KOPT-K1 (cell line): ENCODE measurements at regions not wholly inside any gene's neighbourhood (a gene's known extent, or its start where the extent isn't known, plus 50 kb on each side); places are given as distances from the start of the nearest gene placed in this dataset.

Experiments used
- H3K27ac ChIP-seq: fragments of 200-600 bp; sonication (generic); 2 replicates; pipeline ENCODE4 v1.5.1; 2016; ENCODE audit warnings: antibody characterized with exemption, mild to moderate bottlenecking, low read depth, low read length; ENCODE audit not compliant: poor library complexity, severe bottlenecking
- H3K36me3 ChIP-seq: fragments of 200-600 bp; sonication (generic); 2 replicates; pipeline ENCODE4 v1.5.1; 2017; ENCODE audit warnings: antibody characterized with exemption, mild to moderate bottlenecking, low read length, moderate library complexity; ENCODE audit not compliant: insufficient read depth
- H3K9me3 ChIP-seq: fragments of 200-600 bp; sonication (generic); 2 replicates; pipeline ENCODE4 v1.5.1; 2017; ENCODE audit warnings: antibody characterized with exemption, low read length, mild to moderate bottlenecking; ENCODE audit not compliant: insufficient read depth, poor library complexity, severe bottlenecking

DNA sequence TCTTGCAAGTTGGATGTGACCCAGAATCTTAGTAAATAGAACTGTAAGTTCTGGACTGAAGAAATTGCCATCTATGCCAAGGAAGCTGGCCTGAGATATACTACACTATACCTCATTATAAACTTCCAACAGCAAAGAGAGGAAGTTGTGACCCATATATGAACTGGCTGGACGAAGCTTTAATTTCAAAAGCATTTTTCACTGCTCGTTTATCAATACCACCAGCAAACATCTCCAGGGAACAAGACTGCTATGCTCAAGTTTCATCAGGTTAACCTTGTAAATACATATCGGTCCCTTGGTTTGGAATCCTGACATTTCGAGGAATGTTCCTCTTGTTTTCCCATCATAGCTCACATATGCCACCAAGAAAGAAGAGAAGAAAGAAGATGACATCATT is 334.5 kb upstream of the IGFBP7 start:
- no peak overlapping the region for H3K27ac ChIP-seq

DNA sequence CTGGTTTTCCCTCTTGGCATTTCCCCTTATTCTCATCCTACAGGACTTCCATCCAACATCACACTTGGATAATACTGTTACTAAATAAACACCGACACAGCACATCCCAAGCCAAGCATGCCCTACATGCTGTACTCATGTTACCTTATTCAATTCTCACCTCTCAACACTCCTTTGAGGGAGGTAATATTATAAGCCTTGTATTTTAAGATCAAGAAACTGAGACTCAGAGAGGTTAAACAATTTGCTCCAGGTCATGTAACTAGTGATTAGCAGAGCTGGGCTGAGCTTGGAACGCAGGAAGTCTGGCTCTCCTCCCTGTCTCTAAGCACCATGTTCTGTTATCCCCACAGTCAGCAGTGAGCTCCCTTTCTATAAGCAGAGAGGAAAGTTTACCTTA is 333.6 kb upstream of the IGFBP7 start:
- H3K36me3 ChIP-seq, result no peaks in the 10 kb centered on the region
- H3K9me3 ChIP-seq, result no peaks in the 10 kb centered on the region
- H3K27ac ChIP-seq, result no peak overlapping the region

More for the DNA sequence above, 334.5 kb upstream of the IGFBP7 start:
- H3K36me3 ChIP-seq, result no peaks in the 10 kb centered on the region
- no peaks in the 10 kb centered on the region for H3K9me3 ChIP-seq

DNA sequence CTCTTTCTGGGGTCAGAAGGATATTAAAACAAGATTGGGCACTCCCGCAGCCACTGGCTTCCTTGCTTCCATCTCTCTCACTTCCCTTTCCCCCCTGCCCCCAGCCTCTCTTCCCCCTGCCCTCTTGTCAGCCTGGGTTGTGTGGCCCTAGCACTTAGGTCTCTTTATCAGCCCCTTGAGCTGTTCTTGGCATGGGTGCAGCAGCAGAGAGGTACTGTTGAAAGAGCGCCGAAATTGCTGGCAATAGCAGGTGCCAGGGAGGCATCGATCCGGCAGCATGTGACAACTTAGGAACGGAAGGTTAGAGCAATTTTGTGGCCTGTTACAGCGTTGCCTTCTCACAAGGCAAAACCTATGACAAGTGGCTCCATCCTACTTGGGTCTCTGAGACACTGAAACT is 333.1 kb upstream of the IGFBP7 start:
- Histone ChIP-seq H3K27ac (no peak overlapping the region), H3K36me3 (no peaks in the 10 kb centered on the region), H3K9me3 (no peaks in the 10 kb centered on the region)

DNA sequence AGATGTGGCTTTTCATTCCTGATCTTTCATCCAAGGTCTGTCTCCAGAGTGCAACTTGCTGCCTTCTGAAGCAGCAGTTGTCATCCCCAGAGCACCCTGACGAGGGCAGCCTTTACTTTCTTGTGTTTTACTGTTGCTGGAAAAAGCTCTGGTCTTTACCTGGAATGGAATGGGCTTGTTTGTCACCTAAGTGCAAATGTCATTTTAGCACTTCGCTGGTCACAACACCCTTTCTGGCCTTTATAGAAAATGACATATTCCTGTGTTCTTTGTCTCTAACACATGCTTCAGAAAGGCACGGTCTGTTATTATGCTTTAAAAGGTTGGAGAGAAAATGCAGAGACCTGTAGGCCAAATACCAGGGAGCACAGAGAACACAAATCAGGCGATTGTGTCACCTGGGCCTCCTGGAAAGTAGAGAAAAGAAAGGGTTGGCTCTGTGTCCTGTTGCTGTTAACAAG is 332.7 kb upstream of the IGFBP7 start:
- no peak overlapping the region for H3K27ac ChIP-seq
- no peaks in the 10 kb centered on the region for H3K9me3 ChIP-seq
- H3K36me3 ChIP-seq, result no peaks in the 10 kb centered on the region

DNA sequence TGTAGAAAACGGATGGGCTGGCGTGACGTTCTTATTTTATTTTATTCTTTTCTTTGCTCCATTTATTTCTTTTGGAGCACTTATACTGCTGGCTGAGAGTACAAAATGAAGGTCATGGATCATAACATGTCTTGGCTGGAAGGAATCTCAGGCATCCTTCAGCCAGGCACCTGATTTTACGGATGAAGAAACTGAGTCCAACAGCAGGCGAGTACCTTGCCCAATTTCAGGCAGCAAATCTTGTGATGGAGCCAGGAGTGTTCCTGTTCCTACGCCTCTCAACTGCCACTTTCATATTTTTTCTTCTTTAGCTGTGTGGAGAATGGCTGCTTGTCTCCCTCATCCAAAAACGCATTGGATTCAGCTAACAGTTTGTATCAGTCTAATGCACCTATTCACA is 332.1 kb upstream of the IGFBP7 start:
- Histone ChIP-seq H3K36me3 (no peaks in the 10 kb centered on the region), H3K27ac (no peak overlapping the region), H3K9me3 (no peaks in the 10 kb centered on the region)

DNA sequence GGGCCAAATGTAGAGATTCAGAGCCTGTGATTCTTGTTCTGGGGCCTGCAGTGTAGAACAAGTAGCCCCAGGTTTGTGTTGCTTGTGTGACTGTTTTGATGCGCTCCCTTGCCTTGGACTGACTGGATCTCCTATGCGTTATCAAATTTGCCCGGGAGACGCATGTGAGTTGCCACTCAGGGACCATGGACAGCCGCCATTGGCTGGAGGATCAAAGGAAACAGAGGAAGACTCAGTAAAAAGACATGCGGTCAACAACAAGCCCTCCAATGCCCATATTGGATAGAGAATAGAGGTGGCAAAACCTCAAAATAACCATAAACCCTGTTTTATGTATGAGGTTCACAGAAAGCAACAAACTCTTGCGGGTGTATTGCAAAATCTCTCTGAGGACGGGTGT is 327.5 kb upstream of the IGFBP7 start:
- Histone ChIP-seq H3K36me3 (no peaks in the 10 kb centered on the region), H3K27ac (no peak overlapping the region), H3K9me3 (no peaks in the 10 kb centered on the region)

DNA sequence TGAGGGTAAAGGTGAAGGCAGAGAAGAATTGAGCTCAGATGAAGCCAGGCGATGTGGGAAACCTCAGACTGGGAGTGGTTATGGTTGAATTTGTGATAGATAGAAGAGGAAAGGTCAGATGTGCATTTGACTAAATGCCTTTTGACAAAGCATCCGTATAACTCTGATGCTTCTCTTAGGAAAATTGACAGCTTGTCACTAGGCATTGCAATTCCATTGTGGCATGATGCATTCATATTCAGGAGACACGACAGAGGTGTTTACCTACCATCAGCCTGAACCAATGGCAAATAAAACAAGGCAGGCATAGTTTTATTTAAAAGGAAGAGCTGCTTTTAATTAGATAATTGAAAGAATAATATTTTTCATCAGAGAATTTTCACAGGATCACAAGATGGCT is 325.1 kb upstream of the IGFBP7 start:
- Histone ChIP-seq H3K27ac (no peak overlapping the region), H3K9me3 (no peaks in the 10 kb centered on the region), H3K36me3 (no peaks in the 10 kb centered on the region)

DNA sequence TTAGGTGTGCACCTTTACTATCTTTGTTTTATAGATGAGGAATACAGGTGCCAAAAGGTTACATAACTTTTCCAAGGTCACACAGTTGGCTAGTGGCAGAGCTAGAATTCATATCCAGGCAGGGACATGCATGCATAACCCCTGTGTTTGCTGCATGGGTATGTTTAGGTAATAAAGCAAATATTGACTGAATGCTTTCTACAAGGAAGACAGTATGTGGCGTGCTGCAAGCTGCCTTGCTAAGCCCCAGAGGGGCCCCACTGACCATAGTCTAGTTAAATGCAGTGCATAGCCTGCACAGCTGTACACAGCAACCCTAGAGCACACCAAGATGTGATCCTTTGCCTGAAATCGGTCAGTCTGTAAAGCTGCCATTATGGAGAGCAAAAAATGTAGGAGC is 320.5 kb upstream of the IGFBP7 start:
- Histone ChIP-seq H3K9me3 (no peaks in the 10 kb centered on the region), H3K27ac (no peak overlapping the region)

DNA sequence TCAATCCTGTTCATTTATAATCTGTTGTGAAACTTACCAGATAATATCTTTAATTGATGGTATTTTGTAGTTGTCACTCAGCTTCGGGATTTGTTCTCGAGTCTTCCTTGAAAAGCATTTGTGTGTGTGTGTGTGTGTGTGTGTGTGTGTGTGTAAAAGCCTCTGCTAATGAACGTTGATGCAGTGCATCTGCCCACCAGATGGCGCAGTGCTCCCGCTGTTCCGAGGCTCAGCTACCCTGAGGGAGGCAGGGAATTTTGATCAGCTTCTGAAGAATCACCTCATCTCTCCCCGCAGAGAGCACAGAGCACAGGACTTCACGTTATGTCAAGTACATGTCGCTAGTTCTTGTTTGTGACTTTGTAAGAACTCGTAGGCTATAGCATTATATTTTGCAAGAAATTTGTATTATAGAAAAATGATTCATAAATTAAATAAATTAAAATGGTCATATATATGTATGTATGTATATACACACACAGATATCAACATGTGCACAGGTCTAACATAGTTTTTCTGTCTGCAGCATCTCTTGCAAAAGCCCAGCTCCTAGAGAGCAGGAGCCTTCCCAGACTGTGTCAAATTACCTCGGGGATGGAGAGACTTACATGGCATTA is 316.7 kb upstream of the IGFBP7 start:
- Histone ChIP-seq H3K36me3 (no peaks in the 10 kb centered on the region), H3K9me3 (no peaks in the 10 kb centered on the region), H3K27ac (no peak overlapping the region)

More for the DNA sequence above, 320.5 kb upstream of the IGFBP7 start:
- H3K36me3 ChIP-seq, result no peaks in the 10 kb centered on the region

DNA sequence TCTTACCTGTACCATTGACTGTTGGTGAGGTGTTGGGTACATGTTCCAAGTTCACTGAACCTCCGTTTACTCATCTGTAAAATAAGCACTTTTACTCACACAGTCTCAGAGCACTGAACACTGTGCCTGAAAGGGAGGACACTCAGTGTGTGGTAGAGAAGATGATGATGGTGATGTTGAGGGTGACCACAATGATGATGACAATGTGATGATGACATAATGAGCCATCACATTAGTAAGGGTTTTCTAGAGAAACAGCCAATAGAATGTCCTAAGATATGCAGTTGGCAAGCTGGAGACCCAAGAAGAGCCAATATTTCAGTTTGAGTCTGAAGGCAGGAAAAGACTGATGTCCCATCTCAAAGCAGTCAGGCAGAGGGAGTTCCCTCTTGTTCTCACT is 315.4 kb upstream of the IGFBP7 start:
- Histone ChIP-seq H3K27ac (no peak overlapping the region), H3K9me3 (no peaks in the 10 kb centered on the region), H3K36me3 (no peaks in the 10 kb centered on the region)

DNA sequence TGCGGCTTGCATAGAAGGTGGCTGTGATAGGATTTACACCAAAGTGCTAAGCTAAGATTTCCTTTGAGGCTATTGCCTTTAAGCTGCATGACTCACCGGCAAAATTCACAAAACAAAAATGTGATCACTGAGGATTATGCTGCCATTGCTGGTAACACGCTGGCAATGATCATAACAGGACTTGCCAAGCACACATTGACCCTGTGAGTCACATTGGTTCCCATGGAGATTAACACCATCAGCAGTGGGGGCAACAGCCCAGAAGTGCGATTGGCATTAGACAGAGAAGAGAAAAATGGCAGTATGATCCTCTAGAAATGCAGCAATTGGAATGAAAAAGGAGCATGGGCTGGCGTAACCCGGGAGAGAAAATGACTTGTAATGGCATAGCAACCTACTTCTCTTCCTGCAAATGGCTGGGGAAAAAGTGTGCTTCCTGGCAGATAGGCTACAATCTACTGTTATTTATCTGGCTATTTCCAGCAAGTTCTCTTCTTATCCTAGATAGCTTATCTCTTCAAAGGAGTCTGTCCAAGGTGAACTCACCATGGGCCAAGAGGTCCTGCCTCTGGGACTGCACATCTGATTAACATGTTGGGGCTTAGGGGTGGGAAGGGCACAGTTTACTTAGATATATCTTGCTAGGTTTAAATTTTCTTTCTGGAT is 314.2 kb upstream of the IGFBP7 start:
- Histone ChIP-seq H3K36me3 (no peaks in the 10 kb centered on the region), H3K27ac (no peak overlapping the region), H3K9me3 (no peaks in the 10 kb centered on the region)

DNA sequence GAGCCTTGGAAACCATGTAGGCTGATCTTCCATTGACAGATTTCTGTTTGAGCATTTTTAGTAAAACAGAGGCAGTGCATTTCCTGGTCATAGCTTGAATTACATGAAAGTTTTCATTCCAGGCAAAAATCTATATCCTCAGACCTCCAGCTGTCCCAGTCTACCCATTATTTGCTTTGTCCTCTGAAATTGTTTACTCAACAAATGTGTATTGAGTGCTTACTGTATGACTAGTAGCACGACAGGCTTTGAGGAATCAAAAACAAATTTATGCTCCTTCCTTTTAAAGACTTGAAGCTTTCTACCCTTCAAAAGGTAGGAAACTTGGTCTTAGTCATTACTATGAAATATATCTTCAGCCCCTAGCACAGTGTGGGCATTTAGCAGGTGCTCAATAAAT is 307.9 kb upstream of the IGFBP7 start:
- Histone ChIP-seq H3K27ac (no peak overlapping the region), H3K9me3 (no peaks in the 10 kb centered on the region), H3K36me3 (no peaks in the 10 kb centered on the region)

DNA sequence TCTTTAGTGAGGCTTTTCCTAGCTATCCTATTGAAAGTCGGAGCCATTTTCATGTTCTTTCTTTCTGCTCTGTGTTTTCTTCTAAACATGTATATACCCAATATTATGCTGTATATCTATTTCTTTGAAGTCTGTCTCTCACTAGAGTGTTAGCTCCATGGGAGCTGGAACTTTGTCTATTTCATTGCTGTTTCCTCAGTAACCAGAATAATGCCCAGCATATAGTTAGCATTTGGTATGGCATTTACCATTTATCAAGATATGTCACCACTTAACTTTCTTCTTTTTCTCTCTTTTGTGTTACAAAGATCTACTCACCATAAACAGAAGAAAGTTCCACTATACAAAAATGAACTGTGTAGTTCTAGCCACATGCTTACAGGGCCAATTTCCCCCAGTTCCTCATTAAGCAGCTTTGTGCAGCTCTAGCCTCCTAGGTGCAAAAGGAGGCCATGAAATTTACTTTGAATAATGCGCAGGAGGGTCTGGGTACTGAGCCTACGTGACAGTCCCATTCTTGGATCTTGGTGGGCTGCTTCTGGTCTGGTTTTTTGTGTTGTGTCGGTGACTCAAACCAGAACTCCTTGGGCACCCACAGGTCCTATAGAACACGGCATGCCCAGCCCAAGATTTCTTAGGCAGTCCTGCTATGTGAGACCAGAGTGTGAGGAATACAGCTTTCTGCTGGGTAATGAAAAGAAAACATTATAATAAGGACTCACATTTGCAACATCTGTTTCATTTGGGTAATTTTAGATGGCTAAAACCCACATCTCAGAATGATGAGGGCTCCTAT is 302.3 kb upstream of the IGFBP7 start:
- H3K27ac ChIP-seq, result no peak overlapping the region
- no peaks in the 10 kb centered on the region for H3K36me3 ChIP-seq
- H3K9me3 ChIP-seq, result no peaks in the 10 kb centered on the region

DNA sequence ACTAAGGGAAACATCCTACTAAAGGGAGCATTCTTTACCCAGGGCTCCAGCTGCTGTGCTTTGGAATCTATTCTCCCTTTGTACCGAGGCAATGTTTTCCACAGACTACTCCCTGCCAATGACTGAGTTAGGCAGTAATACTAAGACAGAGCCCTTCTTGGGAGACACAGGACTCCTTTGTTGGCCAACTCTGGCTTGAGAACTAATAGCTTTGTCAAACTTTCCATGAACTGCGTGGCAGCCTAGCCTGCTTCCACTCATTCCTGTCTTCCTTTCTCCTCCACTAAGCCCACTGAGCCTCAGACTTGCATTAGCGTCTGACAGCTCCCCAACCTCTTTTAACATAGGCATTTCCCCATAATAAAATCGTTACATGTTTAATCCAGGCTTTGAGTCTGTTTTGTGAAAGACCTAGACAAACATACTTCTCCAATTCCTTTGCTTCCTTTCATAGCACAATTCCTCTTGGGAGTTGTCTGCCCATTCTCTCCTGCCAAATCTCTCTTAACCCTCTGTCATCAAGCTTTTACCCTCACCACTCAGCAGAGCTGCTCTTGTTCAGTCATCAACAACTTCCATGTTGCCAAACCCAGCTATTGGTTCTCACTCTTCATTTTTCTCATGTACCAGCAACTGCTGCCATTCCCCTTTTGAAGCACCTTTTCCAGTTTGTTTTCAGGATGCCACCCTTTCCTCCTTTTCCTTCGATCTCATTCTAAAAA is 300.3 kb upstream of the IGFBP7 start:
- Histone ChIP-seq H3K36me3 (no peaks in the 10 kb centered on the region), H3K9me3 (no peaks in the 10 kb centered on the region), H3K27ac (no peak overlapping the region)

DNA sequence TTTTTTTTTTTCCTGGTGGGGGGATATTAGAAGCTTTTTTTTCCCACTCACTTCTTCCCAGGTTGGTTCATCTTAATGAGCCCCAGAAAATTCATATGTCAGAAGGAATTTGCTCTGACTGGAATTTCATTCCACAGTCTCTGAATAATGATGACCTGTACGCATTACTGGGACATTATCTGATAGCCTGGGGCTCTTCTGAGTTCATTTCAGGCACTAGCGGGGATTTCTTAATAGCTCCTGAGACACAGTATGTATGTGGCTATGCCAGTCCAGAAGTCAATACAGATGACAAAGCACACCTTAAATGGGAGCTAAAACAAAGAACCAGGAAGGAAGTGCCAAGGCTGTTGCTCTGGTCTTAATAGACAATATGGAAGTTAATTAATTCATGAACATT is 295.2 kb upstream of the IGFBP7 start:
- Histone ChIP-seq H3K27ac (no peak overlapping the region), H3K36me3 (no peaks in the 10 kb centered on the region), H3K9me3 (no peaks in the 10 kb centered on the region)
